ENCODE measurements at regions not wholly inside any gene's neighbourhood (a gene's known extent, or its start where the extent isn't known, plus 50 kb on each side); places are given as distances from the start of the nearest gene placed in this dataset.

GRCh38 chr2:14231391-14231898 lies 401.1 kb upstream of the LRATD1 start:
- TF ChIP-seq NR1H2 (CRISPR knock-in tag; IDR thresholded peaks at IDR 0.05) (no peak), IRF2 (CRISPR knock-in tag; IDR thresholded peaks at IDR 0.05; ENCODE audit: borderline replicate concordance, low read depth) (no peak), JUN (CRISPR knock-in tag; IDR thresholded peaks at IDR 0.05) (no peak), MAX (CRISPR knock-in tag; IDR thresholded peaks at IDR 0.05) (no peak), CTCF (IDR thresholded peaks at IDR 0.05) (no peak), E2F5 (CRISPR knock-in tag; IDR thresholded peaks at IDR 0.05) (no peak), ATF2 (CRISPR knock-in tag; IDR thresholded peaks at IDR 0.05; ENCODE audit: borderline replicate concordance, low read depth) (no peak)

Measured in WTC11 (cell line).